ENCODE measurements at regions not wholly inside any gene's neighbourhood (a gene's known extent, or its start where the extent isn't known, plus 50 kb on each side); places are given as distances from the start of the nearest gene placed in this dataset.

DNA sequence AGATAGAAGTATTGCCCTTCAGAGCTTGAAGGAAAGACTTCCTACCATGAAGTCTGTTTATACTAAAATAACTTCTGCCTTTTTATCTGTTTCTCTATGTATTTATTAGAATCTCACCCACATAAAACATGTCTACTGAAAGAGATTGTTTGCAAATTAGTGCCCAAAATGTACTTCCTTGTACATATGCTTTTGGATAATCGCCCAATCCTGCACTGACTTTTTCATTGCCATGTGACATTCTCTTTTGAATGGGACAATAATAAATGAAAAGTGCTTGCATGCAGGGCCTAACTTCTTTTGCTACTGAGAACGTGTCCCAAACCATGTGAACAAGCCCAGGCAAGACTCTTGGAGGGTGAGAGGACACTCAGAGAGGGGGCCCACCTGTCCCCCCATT is 711.6 kb upstream of the ADAMTS5 start:
- Mint-ChIP-seq H3K27me3 (ENCODE audit: low read depth) (no peaks in the 10 kb centered on the region), H3K4me3 (no peak overlapping the region), H3K9me3 (no peaks in the 10 kb centered on the region), H3K27ac (no peak overlapping the region), H3K36me3 (ENCODE audit: low read depth) (no peaks in the 10 kb centered on the region), H3K4me1 (ENCODE audit: low read depth) (no peaks in the 10 kb centered on the region)
- intact Hi-C loops (cut with micrococcal nuclease) = no loop called here
- CTCF ChIA-PET = no interaction called here
- no peak for DNase-seq

DNA sequence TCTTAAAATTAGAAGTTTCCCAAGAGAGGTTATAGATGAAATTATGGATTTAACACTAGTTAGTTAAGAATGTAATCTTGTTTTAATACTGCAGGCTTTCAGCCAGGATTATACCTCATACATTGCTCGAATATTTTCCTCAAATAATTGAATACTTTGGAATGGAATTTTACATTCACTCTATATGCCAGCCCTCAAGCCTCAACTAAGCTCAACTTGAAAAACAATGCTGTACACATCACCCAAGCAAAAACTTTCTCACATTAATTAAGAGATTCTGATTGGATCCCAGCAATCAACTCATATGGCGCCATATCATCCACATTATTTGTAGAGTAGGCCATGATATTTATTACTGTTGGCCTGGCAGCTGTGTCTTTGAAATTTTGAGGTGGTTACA is 710.7 kb upstream of the ADAMTS5 start:
- H3K9me3 Mint-ChIP-seq = no peaks in the 10 kb centered on the region
- no peaks in the 10 kb centered on the region for H3K36me3 Mint-ChIP-seq (ENCODE audit: low read depth)
- no peaks in the 10 kb centered on the region for H3K27me3 Mint-ChIP-seq (ENCODE audit: low read depth)
- no peak for DNase-seq
- CTCF ChIA-PET = no interaction called here
- intact Hi-C loops (cut with micrococcal nuclease) = no loop called here
- no peaks in the 10 kb centered on the region for H3K4me1 Mint-ChIP-seq (ENCODE audit: low read depth)
- no peak overlapping the region for H3K4me3 Mint-ChIP-seq
- H3K27ac Mint-ChIP-seq = no peak overlapping the region

DNA sequence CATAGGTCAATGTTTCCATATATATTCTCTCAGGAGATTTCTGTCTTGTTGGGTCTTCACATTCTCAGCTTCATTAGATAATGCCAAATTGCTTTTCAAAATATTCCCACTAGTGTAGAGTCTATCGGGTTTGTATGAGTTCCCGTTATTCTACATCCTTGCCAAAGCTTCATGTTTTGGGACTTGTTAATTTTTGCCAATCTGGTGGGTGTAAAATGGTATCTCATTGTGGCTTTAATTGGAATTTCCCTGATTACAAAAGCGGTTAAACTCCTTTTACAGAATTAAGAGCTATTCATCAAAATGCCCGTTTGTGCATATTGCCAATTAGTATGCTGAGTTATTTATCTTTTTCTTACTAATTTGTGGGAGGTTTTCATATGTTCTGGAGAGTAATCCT is 708.4 kb upstream of the ADAMTS5 start:
- intact Hi-C loops (cut with micrococcal nuclease) = no loop called here
- no peak for DNase-seq
- Mint-ChIP-seq H3K27ac (no peak overlapping the region), H3K27me3 (ENCODE audit: low read depth) (no peaks in the 10 kb centered on the region), H3K36me3 (ENCODE audit: low read depth) (no peaks in the 10 kb centered on the region), H3K4me3 (no peak overlapping the region), H3K4me1 (ENCODE audit: low read depth) (no peaks in the 10 kb centered on the region), H3K9me3 (no peaks in the 10 kb centered on the region)
- CTCF ChIA-PET = no interaction called here

- CTCF ChIA-PET = interaction anchor here (1.9 kb wide), 1 partner anchor 26 kb away, joined by 4 read pairs; no protein-coding TSS in a partner anchor
- H3K9me3 Mint-ChIP-seq = no peaks in the 10 kb centered on the region
- H3K4me3 Mint-ChIP-seq = no peak overlapping the region
- no peaks in the 10 kb centered on the region for H3K36me3 Mint-ChIP-seq (ENCODE audit: low read depth)
- DNase-seq = no peak
- no peak overlapping the region for H3K27ac Mint-ChIP-seq
- intact Hi-C loops (cut with micrococcal nuclease) = no loop called here
- H3K4me1 Mint-ChIP-seq (ENCODE audit: low read depth) = no peaks in the 10 kb centered on the region
- no peaks in the 10 kb centered on the region for H3K27me3 Mint-ChIP-seq (ENCODE audit: low read depth)
These were observed 707.2 kb upstream of the ADAMTS5 start for GRCh38 chr21:27674041-27674615.

- no peaks in the 10 kb centered on the region for H3K27me3 Mint-ChIP-seq (ENCODE audit: low read depth)
These were observed 706.7 kb upstream of the ADAMTS5 start for GRCh38 chr21:27673581-27673980.

DNA sequence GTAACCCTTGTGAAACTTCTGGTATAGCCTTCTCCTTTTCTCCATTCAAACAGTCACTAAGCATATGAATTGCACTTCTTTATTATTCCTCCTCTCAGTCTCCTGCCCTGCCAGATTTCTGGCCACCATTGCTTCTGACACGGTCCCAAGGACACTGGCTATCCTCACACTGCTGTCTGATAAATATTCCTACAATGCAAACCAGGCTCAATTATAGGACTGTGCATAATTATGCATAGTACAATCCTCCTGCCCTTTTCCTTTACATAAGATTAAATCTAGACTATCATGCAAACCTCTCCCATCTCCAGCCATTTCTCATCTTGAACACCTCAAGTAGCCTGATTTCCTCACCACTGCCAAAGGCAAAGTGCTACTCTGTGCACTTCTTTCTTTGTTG is 704.3 kb upstream of the ADAMTS5 start:
- Mint-ChIP-seq H3K27ac (no peak overlapping the region), H3K4me3 (no peak overlapping the region), H3K36me3 (ENCODE audit: low read depth) (no peaks in the 10 kb centered on the region), H3K4me1 (ENCODE audit: low read depth) (no peaks in the 10 kb centered on the region), H3K27me3 (ENCODE audit: low read depth) (no peaks in the 10 kb centered on the region), H3K9me3 (no peaks in the 10 kb centered on the region)
- DNase-seq = no peak
- CTCF ChIA-PET = no interaction called here
- intact Hi-C loops (cut with micrococcal nuclease) = no loop called here

More at GRCh38 chr21:27673581-27673980, 706.7 kb upstream of the ADAMTS5 start:
- Mint-ChIP-seq H3K27ac (no peak overlapping the region), H3K4me1 (ENCODE audit: low read depth) (no peaks in the 10 kb centered on the region), H3K36me3 (ENCODE audit: low read depth) (no peaks in the 10 kb centered on the region), H3K4me3 (no peak overlapping the region), H3K9me3 (no peaks in the 10 kb centered on the region)
- CTCF ChIA-PET = interaction anchor here (1.9 kb wide), 1 partner anchor 27 kb away, joined by 4 read pairs; no protein-coding TSS in a partner anchor
- no peak for DNase-seq
- intact Hi-C loops (cut with micrococcal nuclease) = no loop called here

- no peaks in the 10 kb centered on the region for H3K4me1 Mint-ChIP-seq (ENCODE audit: low read depth)
- no peak for DNase-seq
- no peaks in the 10 kb centered on the region for H3K9me3 Mint-ChIP-seq
- no peaks in the 10 kb centered on the region for H3K27me3 Mint-ChIP-seq (ENCODE audit: low read depth)
- no peak overlapping the region for H3K4me3 Mint-ChIP-seq
- CTCF ChIA-PET = no interaction called here
- H3K36me3 Mint-ChIP-seq (ENCODE audit: low read depth) = no peaks in the 10 kb centered on the region
- no peak overlapping the region for H3K27ac Mint-ChIP-seq
- intact Hi-C loops (cut with micrococcal nuclease) = no loop called here
These were observed 686.6 kb upstream of the ADAMTS5 start for GRCh38 chr21:27653481-27653880.

DNA sequence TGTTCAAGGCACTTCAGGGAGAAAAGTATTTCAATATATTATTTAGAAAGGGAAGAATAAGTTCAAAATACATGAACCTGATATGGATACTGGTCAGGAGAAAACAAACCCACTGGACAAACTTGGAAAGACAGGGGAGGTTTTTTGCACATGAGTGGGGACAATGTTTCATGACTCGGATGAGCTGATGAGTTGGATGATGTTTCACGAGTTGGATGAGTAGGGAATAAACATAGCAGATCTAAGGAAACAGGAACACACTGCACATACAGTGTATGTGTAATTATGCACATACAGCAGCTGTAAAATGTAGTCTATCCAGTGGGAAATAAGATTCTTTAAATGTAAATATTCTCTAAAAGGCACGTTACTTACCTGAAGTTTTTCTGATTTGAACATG is 682.9 kb upstream of the ADAMTS5 start:
- H3K27me3 Mint-ChIP-seq (ENCODE audit: low read depth) = no peaks in the 10 kb centered on the region
- no peak for DNase-seq
- H3K4me1 Mint-ChIP-seq (ENCODE audit: low read depth) = no peaks in the 10 kb centered on the region
- H3K9me3 Mint-ChIP-seq = no peaks in the 10 kb centered on the region
- CTCF ChIA-PET = no interaction called here
- no peak overlapping the region for H3K27ac Mint-ChIP-seq
- no peaks in the 10 kb centered on the region for H3K36me3 Mint-ChIP-seq (ENCODE audit: low read depth)
- intact Hi-C loops (cut with micrococcal nuclease) = no loop called here
- H3K4me3 Mint-ChIP-seq = no peak overlapping the region

DNA sequence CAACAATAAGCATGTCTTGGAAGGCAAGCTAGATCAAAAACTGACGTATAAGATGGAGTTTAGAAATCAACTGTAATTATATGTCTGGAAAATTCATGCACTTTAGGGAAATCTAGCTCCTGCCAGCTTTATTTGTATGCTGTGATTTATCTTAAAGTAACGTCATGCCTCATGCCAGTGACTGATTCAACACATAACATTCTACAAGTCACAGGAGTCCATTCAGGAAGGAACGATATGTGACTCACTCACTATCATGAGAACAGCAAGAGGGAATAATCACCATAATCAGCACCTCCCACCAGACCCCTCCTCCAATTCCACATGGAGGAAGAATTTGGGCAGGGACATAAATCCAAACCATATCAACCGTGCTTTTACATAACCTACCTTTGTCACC is 682.4 kb upstream of the ADAMTS5 start:
- CTCF ChIA-PET = no interaction called here
- no peaks in the 10 kb centered on the region for H3K4me1 Mint-ChIP-seq (ENCODE audit: low read depth)
- intact Hi-C loops (cut with micrococcal nuclease) = no loop called here

DNA sequence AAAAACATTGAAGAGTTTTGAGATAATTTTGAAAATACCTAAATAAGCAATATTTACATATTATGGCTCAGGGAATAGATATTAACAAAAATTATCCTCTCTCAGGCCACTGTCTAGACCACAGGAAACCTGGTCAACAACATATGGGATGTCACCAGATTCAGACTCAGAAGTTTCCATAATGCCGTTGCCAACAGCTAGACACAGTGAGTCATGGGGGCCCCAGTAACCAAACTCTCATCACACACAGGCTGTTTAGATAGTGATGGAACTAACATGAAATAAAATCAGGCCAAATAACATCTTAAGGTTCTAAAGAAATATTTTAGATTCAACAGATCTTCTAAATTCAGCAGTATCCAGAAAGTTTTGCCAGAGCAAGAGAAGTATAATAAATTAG is 681.7 kb upstream of the ADAMTS5 start:
- DNase-seq = no peak
- H3K4me1 Mint-ChIP-seq (ENCODE audit: low read depth) = no peaks in the 10 kb centered on the region
- no peaks in the 10 kb centered on the region for H3K27me3 Mint-ChIP-seq (ENCODE audit: low read depth)
- CTCF ChIA-PET = no interaction called here
- intact Hi-C loops (cut with micrococcal nuclease) = no loop called here
- no peak overlapping the region for H3K27ac Mint-ChIP-seq
- no peaks in the 10 kb centered on the region for H3K36me3 Mint-ChIP-seq (ENCODE audit: low read depth)
- peaks cover 2% of the 10 kb centered on the region for H3K9me3 Mint-ChIP-seq
- no peak overlapping the region for H3K4me3 Mint-ChIP-seq

More for the DNA sequence above, 682.4 kb upstream of the ADAMTS5 start:
- H3K9me3 Mint-ChIP-seq = no peaks in the 10 kb centered on the region
- no peaks in the 10 kb centered on the region for H3K36me3 Mint-ChIP-seq (ENCODE audit: low read depth)
- no peak for DNase-seq
- H3K27me3 Mint-ChIP-seq (ENCODE audit: low read depth) = no peaks in the 10 kb centered on the region
- no peak overlapping the region for H3K4me3 Mint-ChIP-seq
- H3K27ac Mint-ChIP-seq = no peak overlapping the region

DNA sequence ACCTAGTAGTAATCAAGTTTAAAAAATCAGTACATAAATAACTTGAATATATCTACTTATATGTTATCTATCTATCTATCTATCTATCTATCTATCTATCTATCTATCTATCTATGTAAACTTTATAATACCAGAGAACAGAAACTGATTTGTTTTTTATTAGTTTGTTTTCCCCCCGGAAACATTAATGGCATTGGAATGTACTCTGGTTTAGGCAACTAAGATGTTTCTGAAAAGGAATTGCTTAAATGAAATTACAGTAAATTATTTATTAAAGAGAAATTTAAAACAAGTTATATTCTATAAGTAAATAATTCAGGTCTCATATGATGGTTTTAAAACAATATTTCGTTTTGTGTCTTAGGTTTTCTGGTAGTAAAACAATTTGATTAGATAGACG is 681.0 kb upstream of the ADAMTS5 start:
- no peak overlapping the region for H3K4me3 Mint-ChIP-seq
- CTCF ChIA-PET = no interaction called here
- H3K27ac Mint-ChIP-seq = no peak overlapping the region
- peaks cover 2% of the 10 kb centered on the region for H3K9me3 Mint-ChIP-seq
- intact Hi-C loops (cut with micrococcal nuclease) = no loop called here
- H3K4me1 Mint-ChIP-seq (ENCODE audit: low read depth) = no peaks in the 10 kb centered on the region
- H3K27me3 Mint-ChIP-seq (ENCODE audit: low read depth) = no peaks in the 10 kb centered on the region
- no peaks in the 10 kb centered on the region for H3K36me3 Mint-ChIP-seq (ENCODE audit: low read depth)
- no peak for DNase-seq

DNA sequence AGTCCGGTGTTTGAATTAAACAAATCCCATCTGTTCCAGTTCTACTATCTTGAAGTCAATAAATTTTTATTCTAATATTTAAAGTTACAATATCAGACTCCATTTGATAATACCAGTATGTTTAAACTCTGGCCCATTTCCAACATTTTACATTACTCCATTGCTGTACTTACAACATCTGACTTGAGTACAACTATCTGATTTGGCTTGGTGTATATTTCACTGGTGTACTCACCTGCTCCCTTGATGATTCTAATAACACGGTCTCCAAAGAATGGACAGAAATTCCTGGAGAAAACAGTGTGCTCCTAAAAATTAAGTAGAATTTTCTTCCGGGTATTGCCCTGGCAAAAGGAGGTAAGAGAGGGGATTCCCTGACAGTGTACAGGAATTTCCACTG is 680.5 kb upstream of the ADAMTS5 start:
- no peaks in the 10 kb centered on the region for H3K27me3 Mint-ChIP-seq (ENCODE audit: low read depth)
- CTCF ChIA-PET = no interaction called here
- H3K4me3 Mint-ChIP-seq = no peak overlapping the region
- H3K27ac Mint-ChIP-seq = no peak overlapping the region
- intact Hi-C loops (cut with micrococcal nuclease) = no loop called here
- DNase-seq = no peak
- H3K9me3 Mint-ChIP-seq = peaks cover 2% of the 10 kb centered on the region
- no peaks in the 10 kb centered on the region for H3K36me3 Mint-ChIP-seq (ENCODE audit: low read depth)
- no peaks in the 10 kb centered on the region for H3K4me1 Mint-ChIP-seq (ENCODE audit: low read depth)

GRCh38 chr21:27646691-27647090 is 679.8 kb upstream of the ADAMTS5 start:
- Mint-ChIP-seq H3K27me3 (ENCODE audit: low read depth) (no peaks in the 10 kb centered on the region), H3K36me3 (ENCODE audit: low read depth) (no peaks in the 10 kb centered on the region), H3K27ac (no peak overlapping the region), H3K4me1 (ENCODE audit: low read depth) (no peaks in the 10 kb centered on the region), H3K9me3 (peaks cover 2% of the 10 kb centered on the region), H3K4me3 (no peak overlapping the region)
- CTCF ChIA-PET = no interaction called here
- intact Hi-C loops (cut with micrococcal nuclease) = no loop called here
- DNase-seq = no peak

DNA sequence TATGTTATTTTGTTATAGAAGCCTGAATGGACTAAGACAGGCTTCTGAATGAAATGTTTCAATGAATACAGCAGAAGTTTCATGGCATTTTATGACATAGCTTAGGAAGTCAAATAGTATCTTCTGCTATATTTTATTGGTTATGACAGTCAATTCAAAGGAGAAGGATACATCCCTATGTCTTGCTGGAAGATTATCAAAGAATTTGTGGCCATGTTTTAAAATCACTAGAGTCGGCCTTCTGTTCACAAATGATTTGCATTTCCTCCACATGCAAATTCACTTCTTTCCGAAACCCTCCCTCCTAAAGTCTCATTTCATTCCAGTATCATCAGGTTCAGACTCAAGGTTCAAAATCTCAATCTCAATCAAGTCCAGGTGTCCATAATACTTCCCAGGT is 679.2 kb upstream of the ADAMTS5 start:
- intact Hi-C loops (cut with micrococcal nuclease) = no loop called here
- Mint-ChIP-seq H3K36me3 (ENCODE audit: low read depth) (no peaks in the 10 kb centered on the region), H3K27ac (no peak overlapping the region), H3K4me1 (ENCODE audit: low read depth) (no peaks in the 10 kb centered on the region), H3K4me3 (no peak overlapping the region), H3K9me3 (peaks cover 2% of the 10 kb centered on the region), H3K27me3 (ENCODE audit: low read depth) (no peaks in the 10 kb centered on the region)
- DNase-seq = no peak
- CTCF ChIA-PET = no interaction called here

Data from activated naive CD4-positive, alpha-beta T cell treated with anti-CD3 and anti-CD28 coated beads for 36 hours (primary cell).